Lower lobe of right lung (tissue), 2 donors: ENCODE measurements at regions not wholly inside any gene's neighbourhood (a gene's known extent, or its start where the extent isn't known, plus 50 kb on each side); places are given as distances from the start of the nearest gene placed in this dataset.

ENCODE experiments used
- ATAC-seq, 2 donors: fragments of 200-7000 bp; cut with Tn5 transposase; one replicate each; pipeline ENCODE4 v1.9.1; 2020 to 2022; ENCODE audit warnings: mild to moderate bottlenecking in 2 of 2, moderate library complexity in 2 of 2
- DNase-seq: peaks from one replicate; pipeline ENCODE4 v3.0.0-alpha.2; 2020
- H3K27ac ChIP-seq: fragments of 200-600 bp; one replicate; pipeline ENCODE4 v1.8.0; 2022
- H3K27me3 ChIP-seq: fragments of 200-600 bp; one replicate; pipeline ENCODE4 v1.8.0; 2022; ENCODE audit warnings: low read depth
- H3K36me3 ChIP-seq: fragments of 200-600 bp; one replicate; pipeline ENCODE4 v1.8.0; 2022; ENCODE audit warnings: mild to moderate bottlenecking
- H3K4me1 ChIP-seq: fragments of 200-600 bp; one replicate; pipeline ENCODE4 v1.8.0; 2022
- H3K4me3 ChIP-seq: fragments of 200-600 bp; one replicate; pipeline ENCODE4 v1.8.0; 2022; ENCODE audit warnings: mild to moderate bottlenecking
- H3K9me3 ChIP-seq: fragments of 200-600 bp; one replicate; pipeline ENCODE4 v1.8.0; 2022
- CTCF ChIP-seq: fragments of 200-600 bp; IDR thresholded peaks from one replicate; pipeline ENCODE4 v1.8.0; 2022; ENCODE audit warnings: antibody characterized with exemption, mild to moderate bottlenecking
- intact Hi-C: fragments of 100-400 bp; cut with DNase I; formaldehyde crosslinking; loops from one replicate; pipeline ENCODE4 v1.11.0; 2022
- donor health status: DM: no; HTN: yes; CAD: no; lungs with severe emphysema.

- no peak overlapping the region for H3K4me3 ChIP-seq
- intact Hi-C loops = no loop called here
- no peak for TF ChIP-seq CTCF
- no peaks in the 10 kb centered on the region for H3K27me3 ChIP-seq
- no peaks in the 10 kb centered on the region for H3K36me3 ChIP-seq
- no peak overlapping the region for H3K27ac ChIP-seq
- DNase-seq (no peak), ATAC-seq (no peak)
- H3K4me1 ChIP-seq = no peaks in the 10 kb centered on the region
- H3K9me3 ChIP-seq = no peaks in the 10 kb centered on the region
Measured at GRCh38 chr6:14765106-14765505, 480.8 kb upstream of the JARID2 start.

- no peaks in the 10 kb centered on the region for H3K27me3 ChIP-seq
- no peaks in the 10 kb centered on the region for H3K36me3 ChIP-seq
- H3K27ac ChIP-seq = no peak overlapping the region
- no peak overlapping the region for H3K4me3 ChIP-seq
- no peaks in the 10 kb centered on the region for H3K4me1 ChIP-seq
- TF ChIP-seq CTCF = no peak
- ATAC-seq = no peak
- no peak for DNase-seq
- intact Hi-C loops = no loop called here
- no peaks in the 10 kb centered on the region for H3K9me3 ChIP-seq
Measured at GRCh38 chr6:14765721-14766390, 480.0 kb upstream of the JARID2 start.

- Histone ChIP-seq H3K36me3 (no peaks in the 10 kb centered on the region), H3K27ac (no peak overlapping the region), H3K27me3 (no peaks in the 10 kb centered on the region), H3K4me1 (no peaks in the 10 kb centered on the region), H3K4me3 (no peak overlapping the region), H3K9me3 (no peaks in the 10 kb centered on the region)
- no peak for ATAC-seq
- DNase-seq = no peak
- intact Hi-C loops = no loop called here
- TF ChIP-seq CTCF = no peak
Measured at GRCh38 chr6:14766391-14766994, 479.4 kb upstream of the JARID2 start.

- intact Hi-C loops = no loop called here
- Histone ChIP-seq H3K27ac (no peak overlapping the region), H3K4me1 (no peaks in the 10 kb centered on the region), H3K9me3 (no peaks in the 10 kb centered on the region), H3K27me3 (no peaks in the 10 kb centered on the region), H3K4me3 (no peak overlapping the region), H3K36me3 (no peaks in the 10 kb centered on the region)
- no peak for TF ChIP-seq CTCF
- no peak for ATAC-seq
- no peak for DNase-seq
Measured at GRCh38 chr6:14767226-14767625, 478.6 kb upstream of the JARID2 start.

GRCh38 chr6:14770040-14770439, 475.8 kb upstream of the JARID2 start:
- ATAC-seq (no peak), DNase-seq (no peak)
- no peak for TF ChIP-seq CTCF
- H3K27me3 ChIP-seq = no peaks in the 10 kb centered on the region
- H3K4me3 ChIP-seq = no peak overlapping the region
- intact Hi-C loops = no loop called here
- H3K36me3 ChIP-seq = no peaks in the 10 kb centered on the region
- no peak overlapping the region for H3K27ac ChIP-seq
- no peaks in the 10 kb centered on the region for H3K4me1 ChIP-seq
- H3K9me3 ChIP-seq = no peaks in the 10 kb centered on the region
